ENCODE measurements at regions not wholly inside any gene's neighbourhood (a gene's known extent, or its start where the extent isn't known, plus 50 kb on each side); places are given as distances from the start of the nearest gene placed in this dataset.
"Not testable (repeated sequence)": the region's sequence is repeated elsewhere in the genome, so short reads cannot be mapped to it uniquely, and the experiment has no call there.

GRCh38 chr20:12130781-12131180, 213.1 kb downstream of the BTBD3 start:
- Histone ChIP-seq H3K36me3 (replicated peaks) (no peaks in the 10 kb centered on the region), H3K27ac (no peak overlapping the region), H3K4me3 (ENCODE audit: low read depth, low read length) (no peak overlapping the region), H3K27me3 (replicated peaks) (no peaks in the 10 kb centered on the region)
- in situ Hi-C loops (cut with HindIII; ENCODE audit: low pct_ligation_motif_present, low sequenced_read_pairs): no loop called here
- DNase-seq: peak; percentile 14
- TF ChIP-seq CTCF (IDR thresholded peaks at IDR 0.05; ENCODE audit: low read depth, low read length, missing control alignments): no peak

GRCh38 chr20:12133553-12133952, 215.9 kb downstream of the BTBD3 start:
- H3K4me3 ChIP-seq (ENCODE audit: low read depth, low read length): no peak overlapping the region
- TF ChIP-seq CTCF (IDR thresholded peaks at IDR 0.05; ENCODE audit: low read depth, low read length, missing control alignments): no peak
- in situ Hi-C loops (cut with HindIII; ENCODE audit: low pct_ligation_motif_present, low sequenced_read_pairs): no loop called here
- no peaks in the 10 kb centered on the region for H3K36me3 ChIP-seq (replicated peaks)
- no peak for DNase-seq
- no peaks in the 10 kb centered on the region for H3K27me3 ChIP-seq (replicated peaks)
- no peak overlapping the region for H3K27ac ChIP-seq

- in situ Hi-C loops (cut with HindIII; ENCODE audit: low pct_ligation_motif_present, low sequenced_read_pairs); H3K36me3 ChIP-seq (replicated peaks); H3K27ac ChIP-seq; DNase-seq; H3K4me3 ChIP-seq (ENCODE audit: low read depth, low read length); H3K27me3 ChIP-seq (replicated peaks): not testable (repeated sequence)
Measured at GRCh38 chr20:12145951-12146350, 228.3 kb downstream of the BTBD3 start.

GRCh38 chr20:12152996-12153395, 235.3 kb downstream of the BTBD3 start:
- TF ChIP-seq CTCF (IDR thresholded peaks at IDR 0.05; ENCODE audit: low read depth, low read length, missing control alignments): no peak
- in situ Hi-C loops (cut with HindIII; ENCODE audit: low pct_ligation_motif_present, low sequenced_read_pairs): no loop called here
- H3K27me3 ChIP-seq (replicated peaks): no peaks in the 10 kb centered on the region
- no peak overlapping the region for H3K4me3 ChIP-seq (ENCODE audit: low read depth, low read length)
- H3K27ac ChIP-seq: no peak overlapping the region
- no peaks in the 10 kb centered on the region for H3K36me3 ChIP-seq (replicated peaks)
- DNase-seq: no peak

GRCh38 chr20:12153628-12154027, 235.9 kb downstream of the BTBD3 start:
- TF ChIP-seq CTCF (IDR thresholded peaks at IDR 0.05; ENCODE audit: low read depth, low read length, missing control alignments): no peak
- in situ Hi-C loops (cut with HindIII; ENCODE audit: low pct_ligation_motif_present, low sequenced_read_pairs): no loop called here
- no peak overlapping the region for H3K4me3 ChIP-seq (ENCODE audit: low read depth, low read length)
- H3K27me3 ChIP-seq (replicated peaks): no peaks in the 10 kb centered on the region
- no peaks in the 10 kb centered on the region for H3K36me3 ChIP-seq (replicated peaks)
- no peak overlapping the region for H3K27ac ChIP-seq
- DNase-seq: no peak

- no peaks in the 10 kb centered on the region for H3K27me3 ChIP-seq (replicated peaks)
- H3K36me3 ChIP-seq (replicated peaks): no peaks in the 10 kb centered on the region
- no peak for TF ChIP-seq CTCF (IDR thresholded peaks at IDR 0.05; ENCODE audit: low read depth, low read length, missing control alignments)
- no peak overlapping the region for H3K27ac ChIP-seq
- no peak for DNase-seq
- in situ Hi-C loops (cut with HindIII; ENCODE audit: low pct_ligation_motif_present, low sequenced_read_pairs): no loop called here
- no peak overlapping the region for H3K4me3 ChIP-seq (ENCODE audit: low read depth, low read length)
Measured at GRCh38 chr20:12156252-12156651, 238.6 kb downstream of the BTBD3 start.

Measured in brain microvascular endothelial cell (primary cell).